Brain microvascular endothelial cell (primary cell): ENCODE measurements at regions not wholly inside any gene's neighbourhood (a gene's known extent, or its start where the extent isn't known, plus 50 kb on each side); places are given as distances from the start of the nearest gene placed in this dataset.

Experiments
- DNase-seq: peaks from one replicate; pipeline ENCODE4 v3.0.0-alpha.2; 2020
- H3K27ac ChIP-seq: fragments of 250-450 bp; sonication (Bioruptor Pico); 2 replicates; pipeline ENCODE4 v1.5.1; 2020; ENCODE audit warnings: mild to moderate bottlenecking, moderate library complexity
- H3K27me3 ChIP-seq: fragments of 250-450 bp; sonication (Bioruptor Pico); replicated peaks from 2 replicates; pipeline ENCODE4 v1.5.1; 2020; ENCODE audit warnings: mild to moderate bottlenecking
- H3K36me3 ChIP-seq: fragments of 250-450 bp; sonication (Bioruptor Pico); replicated peaks from 2 replicates; pipeline ENCODE4 v1.5.1; 2020; ENCODE audit warnings: mild to moderate bottlenecking
- H3K4me3 ChIP-seq: 2 replicates; pipeline ENCODE4 v1.5.1; 2011; ENCODE audit warnings: low read depth, mild to moderate bottlenecking, control low read depth, low read length, moderate library complexity
- CTCF ChIP-seq: IDR thresholded peaks from 2 replicates; pipeline ENCODE4 v1.5.1; 2011; ENCODE audit warnings: low read depth, mild to moderate bottlenecking, moderate library complexity, low read length, control low read depth, inconsistent platforms; ENCODE audit errors: missing control alignments
- in situ Hi-C: cut with HindIII; loops from 2 replicates; pipeline ENCODE4 v1.10.0; 2017; ENCODE audit warnings: low sequenced_read_pairs, low pct_ligation_motif_present

DNA sequence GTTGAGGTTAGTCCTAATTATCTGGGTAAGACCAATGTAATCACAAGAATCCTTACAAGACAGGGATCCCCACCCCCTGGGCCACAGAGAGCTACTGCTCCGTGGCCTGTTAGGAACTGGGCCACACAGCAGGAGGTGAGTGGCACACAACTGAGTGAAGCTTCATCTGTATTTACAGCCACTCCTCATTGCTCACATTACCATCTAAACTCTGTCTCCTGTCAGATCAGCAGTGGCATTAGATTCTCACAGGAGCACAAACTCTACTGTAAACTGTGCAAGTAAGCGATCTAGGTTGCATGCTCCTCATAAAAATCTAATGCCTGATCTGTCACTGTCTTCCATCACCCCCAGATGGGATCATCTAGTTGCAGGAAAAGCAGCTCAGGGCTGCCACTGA is 58.5 kb upstream of the CRBN start:
- H3K4me3 ChIP-seq: no peak overlapping the region
- H3K36me3 ChIP-seq: no peaks in the 10 kb centered on the region
- no peaks in the 10 kb centered on the region for H3K27me3 ChIP-seq
- TF ChIP-seq CTCF: no peak
- DNase-seq: no peak
- in situ Hi-C loops: no loop called here
- H3K27ac ChIP-seq: no peak overlapping the region

GRCh38 chr3:3232251-3232650 is 52.8 kb upstream of the CRBN start:
- no peak for DNase-seq
- H3K27me3 ChIP-seq: no peaks in the 10 kb centered on the region
- no peaks in the 10 kb centered on the region for H3K36me3 ChIP-seq
- no peak overlapping the region for H3K4me3 ChIP-seq
- in situ Hi-C loops: no loop called here
- no peak for TF ChIP-seq CTCF
- H3K27ac ChIP-seq: no peak overlapping the region
